ENCODE measurements at regions not wholly inside any gene's neighbourhood (a gene's known extent, or its start where the extent isn't known, plus 50 kb on each side); places are given as distances from the start of the nearest gene placed in this dataset.

GRCh38 chr14:106346534-106347290, 820.3 kb downstream of the TMEM121 start (continued):
- TF ChIP-seq REST (IDR thresholded peaks at IDR 0.05; ENCODE audit: unreplicated experiment) (no peak), ZNF114 (CRISPR knock-in tag; IDR thresholded peaks at IDR 0.05) (no peak), CREB1 (CRISPR knock-in tag; IDR thresholded peaks at IDR 0.05; ENCODE audit: low read depth) (no peak), STAT1 (IDR thresholded peaks at IDR 0.05; ENCODE audit: unreplicated experiment) (no peak), EZH2 (IDR thresholded peaks at IDR 0.05; ENCODE audit: low read depth, unreplicated experiment) (no peak), POLR2AphosphoS5 (IDR thresholded peaks at IDR 0.05; ENCODE audit: low read depth) (no peak), EZH2phosphoT487 (IDR thresholded peaks at IDR 0.05; ENCODE audit: unreplicated experiment) (no peak)
- TF ChIP-seq, protein P1, sequence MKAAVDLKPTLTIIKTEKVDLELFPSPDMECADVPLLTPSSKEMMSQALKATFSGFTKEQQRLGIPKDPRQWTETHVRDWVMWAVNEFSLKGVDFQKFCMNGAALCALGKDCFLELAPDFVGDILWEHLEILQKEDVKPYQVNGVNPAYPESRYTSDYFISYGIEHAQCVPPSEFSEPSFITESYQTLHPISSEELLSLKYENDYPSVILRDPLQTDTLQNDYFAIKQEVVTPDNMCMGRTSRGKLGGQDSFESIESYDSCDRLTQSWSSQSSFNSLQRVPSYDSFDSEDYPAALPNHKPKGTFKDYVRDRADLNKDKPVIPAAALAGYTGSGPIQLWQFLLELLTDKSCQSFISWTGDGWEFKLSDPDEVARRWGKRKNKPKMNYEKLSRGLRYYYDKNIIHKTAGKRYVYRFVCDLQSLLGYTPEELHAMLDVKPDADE (IDR thresholded peaks at IDR 0.05): no peak
- TF ChIP-seq, protein P2, sequence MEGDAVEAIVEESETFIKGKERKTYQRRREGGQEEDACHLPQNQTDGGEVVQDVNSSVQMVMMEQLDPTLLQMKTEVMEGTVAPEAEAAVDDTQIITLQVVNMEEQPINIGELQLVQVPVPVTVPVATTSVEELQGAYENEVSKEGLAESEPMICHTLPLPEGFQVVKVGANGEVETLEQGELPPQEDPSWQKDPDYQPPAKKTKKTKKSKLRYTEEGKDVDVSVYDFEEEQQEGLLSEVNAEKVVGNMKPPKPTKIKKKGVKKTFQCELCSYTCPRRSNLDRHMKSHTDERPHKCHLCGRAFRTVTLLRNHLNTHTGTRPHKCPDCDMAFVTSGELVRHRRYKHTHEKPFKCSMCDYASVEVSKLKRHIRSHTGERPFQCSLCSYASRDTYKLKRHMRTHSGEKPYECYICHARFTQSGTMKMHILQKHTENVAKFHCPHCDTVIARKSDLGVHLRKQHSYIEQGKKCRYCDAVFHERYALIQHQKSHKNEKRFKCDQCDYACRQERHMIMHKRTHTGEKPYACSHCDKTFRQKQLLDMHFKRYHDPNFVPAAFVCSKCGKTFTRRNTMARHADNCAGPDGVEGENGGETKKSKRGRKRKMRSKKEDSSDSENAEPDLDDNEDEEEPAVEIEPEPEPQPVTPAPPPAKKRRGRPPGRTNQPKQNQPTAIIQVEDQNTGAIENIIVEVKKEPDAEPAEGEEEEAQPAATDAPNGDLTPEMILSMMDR (conservative IDR thresholded peaks at IDR 0.05; ENCODE audit: low read depth in 2 of 2): no peak

- no peaks in the 10 kb centered on the region for H3K27me3 ChIP-seq (ENCODE audit: insufficient read depth)
- H3K27me3 Mint-ChIP-seq (ENCODE audit: insufficient read depth, low read depth, poor library complexity): peaks cover 10% of the 10 kb centered on the region
- H3K4me1 ChIP-seq (ENCODE audit: insufficient read depth): no peaks in the 10 kb centered on the region
- H3K4me1 Mint-ChIP-seq: no peaks in the 10 kb centered on the region
- H2AFZ ChIP-seq: no peak overlapping the region
- no peak for DNase-seq (ENCODE audit: low spot score)
- H3K4me3 ChIP-seq: no peak overlapping the region
- peaks cover 37% of the 10 kb centered on the region for H3K36me3 ChIP-seq (ENCODE audit: insufficient read depth)
- H4K20me1 ChIP-seq (replicated peaks; ENCODE audit: insufficient read depth): no peaks in the 10 kb centered on the region
- H3K4me3 Mint-ChIP-seq: no peak overlapping the region
- peaks cover 3% of the 10 kb centered on the region; the same call in 1 of the 2 replicates for H3K9me2 ChIP-seq (ENCODE audit: insufficient read depth)
- H3K79me2 ChIP-seq (replicated peaks; ENCODE audit: insufficient read depth): no peaks in the 10 kb centered on the region
- no peaks in the 10 kb centered on the region for H3F3A ChIP-seq (replicated peaks; ENCODE audit: low read depth)
- ATAC-seq: no peak
- no peak overlapping the region for H3K4me2 ChIP-seq
- H3K27ac Mint-ChIP-seq: no peak overlapping the region
- no peak overlapping the region for H3K27ac ChIP-seq (ENCODE audit: low read depth)
- H3K36me3 Mint-ChIP-seq (ENCODE audit: low read depth): peaks cover 80% of the 10 kb centered on the region
- H3K9me3 Mint-ChIP-seq: peaks cover 99% of the 10 kb centered on the region
- TF ChIP-seq, protein P2 (conservative IDR thresholded peaks at IDR 0.05; ENCODE audit: low read depth in 2 of 2): no peak
- no peak for TF ChIP-seq NANOG (IDR thresholded peaks at IDR 0.05; ENCODE audit: borderline replicate concordance)
- no peak for TF ChIP-seq REST (IDR thresholded peaks at IDR 0.05; ENCODE audit: unreplicated experiment)
- TF ChIP-seq, protein P1 (IDR thresholded peaks at IDR 0.05): no peak
- no peak for TF ChIP-seq EZH2 (IDR thresholded peaks at IDR 0.05; ENCODE audit: low read depth, unreplicated experiment)
- no peak for TF ChIP-seq EZH2phosphoT487 (IDR thresholded peaks at IDR 0.05; ENCODE audit: unreplicated experiment)
- no peak for TF ChIP-seq STAT1 (IDR thresholded peaks at IDR 0.05; ENCODE audit: unreplicated experiment)
- TF ChIP-seq CREB1 (CRISPR knock-in tag; IDR thresholded peaks at IDR 0.05; ENCODE audit: low read depth): no peak
These were observed 821.0 kb downstream of the TMEM121 start for GRCh38 chr14:106347291-106347778.
